Central memory CD8-positive, alpha-beta T cell (primary cell): ENCODE measurements at regions not wholly inside any gene's neighbourhood (a gene's known extent, or its start where the extent isn't known, plus 50 kb on each side); places are given as distances from the start of the nearest gene placed in this dataset.
"Not testable (repeated sequence)": the region's sequence is repeated elsewhere in the genome, so short reads cannot be mapped to it uniquely, and the experiment has no call there.

Experiments
- ATAC-seq: fragments of 150-1000 bp; cut with Tn5 transposase; replicated peaks from 2 replicates; pipeline ENCODE4 v1.10.0; 2022; ENCODE audit warnings: mild to moderate bottlenecking, moderate FRiP score, moderate number of reproducible peaks; ENCODE audit not compliant: poor library complexity, severe bottlenecking; ENCODE audit errors: extremely low read depth
- DNase-seq, 2 donors: peaks; one replicate each; pipeline ENCODE4 v3.0.0; 2021; ENCODE audit warnings: low spot score in 2 of 2
- H3K27ac Mint-ChIP-seq: one replicate; pipeline ENCODE4 v1.8.0; 2022; ENCODE audit warnings: low read depth, mild to moderate bottlenecking, moderate library complexity, mixed read lengths
- H3K27me3 Mint-ChIP-seq: one replicate; pipeline ENCODE4 v1.8.0; 2022; ENCODE audit warnings: mixed read lengths
- H3K36me3 Mint-ChIP-seq: one replicate; pipeline ENCODE4 v1.8.0; 2022; ENCODE audit warnings: mild to moderate bottlenecking, moderate library complexity, mixed read lengths; ENCODE audit not compliant: insufficient read depth
- H3K4me1 Mint-ChIP-seq: one replicate; pipeline ENCODE4 v1.8.0; 2022; ENCODE audit warnings: mixed read lengths
- H3K4me3 Mint-ChIP-seq: one replicate; pipeline ENCODE4 v1.8.0; 2022; ENCODE audit warnings: mild to moderate bottlenecking, moderate library complexity, mixed read lengths
- H3K9me3 Mint-ChIP-seq: one replicate; pipeline ENCODE4 v1.8.0; 2022; ENCODE audit warnings: mixed read lengths

DNA sequence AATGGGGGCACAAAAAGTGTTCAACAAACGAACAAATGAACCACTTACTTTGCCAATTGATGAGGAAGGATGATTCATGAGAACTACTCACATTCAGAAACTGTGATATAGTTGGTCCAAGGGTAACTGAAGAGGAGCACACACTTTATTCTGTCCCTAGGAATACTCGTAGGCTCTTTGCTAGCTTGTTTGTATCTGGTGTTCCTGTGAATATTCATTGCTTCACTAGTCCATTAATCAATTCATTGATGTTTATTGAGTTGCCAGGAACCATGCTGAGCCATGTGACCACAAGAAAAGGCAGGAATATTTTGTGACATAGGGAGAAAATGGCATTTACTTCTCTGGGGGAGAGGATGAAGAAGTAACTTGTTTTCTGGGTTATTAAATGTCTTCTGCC, 338.3 kb downstream of the IL20RB start:
- H3K27ac Mint-ChIP-seq, result no peak overlapping the region
- ATAC-seq, result no peak
- H3K4me1 Mint-ChIP-seq, result no peaks in the 10 kb centered on the region
- no peak overlapping the region for H3K4me3 Mint-ChIP-seq
- H3K9me3 Mint-ChIP-seq, result no peaks in the 10 kb centered on the region
- no peaks in the 10 kb centered on the region for H3K36me3 Mint-ChIP-seq
- H3K27me3 Mint-ChIP-seq, result no peaks in the 10 kb centered on the region
- DNase-seq, result no peak

DNA sequence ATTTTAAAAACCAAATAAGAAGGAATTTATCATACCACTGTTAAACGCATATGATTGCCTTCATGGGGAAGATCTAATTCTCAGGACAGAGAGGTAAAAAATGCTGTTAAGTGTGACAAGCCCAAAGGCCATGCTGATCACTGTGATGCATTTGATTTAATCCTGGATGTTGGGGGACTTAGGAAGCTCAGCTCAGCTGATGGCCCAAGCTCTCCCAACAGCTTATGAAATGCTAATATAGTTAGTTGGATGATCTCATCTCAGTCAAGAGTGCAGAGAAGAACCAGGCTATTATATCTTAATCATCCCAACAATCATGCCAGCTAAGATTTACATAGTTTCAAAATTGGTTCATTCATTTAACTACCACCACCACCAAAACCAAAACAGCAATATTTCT, 340.0 kb downstream of the IL20RB start:
- Mint-ChIP-seq H3K27me3 (no peaks in the 10 kb centered on the region), H3K36me3 (no peaks in the 10 kb centered on the region), H3K27ac (no peak overlapping the region), H3K9me3 (no peaks in the 10 kb centered on the region), H3K4me1 (no peaks in the 10 kb centered on the region), H3K4me3 (no peak overlapping the region)
- ATAC-seq (no peak), DNase-seq (no peak)

DNA sequence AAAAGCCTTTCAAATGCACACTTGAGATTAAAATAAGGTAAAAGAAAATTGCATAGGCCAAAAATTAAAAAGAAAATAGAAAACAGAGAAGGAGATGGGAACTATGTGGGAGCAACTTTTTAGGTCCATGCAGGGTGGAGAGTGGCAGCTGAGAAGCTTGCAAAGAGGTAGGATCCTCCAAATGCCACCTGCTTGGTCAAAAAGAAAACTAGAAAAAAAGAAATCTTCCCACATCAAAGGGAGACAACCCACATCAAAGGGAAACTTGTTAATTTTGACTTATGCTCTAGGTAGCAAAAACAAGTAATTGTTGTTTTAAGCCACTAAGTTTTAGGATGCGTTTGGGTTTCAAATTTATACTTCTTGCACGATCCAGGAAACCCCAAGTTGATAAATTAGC, 342.9 kb downstream of the IL20RB start:
- ATAC-seq, result no peak
- no peaks in the 10 kb centered on the region for H3K36me3 Mint-ChIP-seq
- no peak overlapping the region for H3K27ac Mint-ChIP-seq

GRCh38 chr3:137304313-137305056, 346.7 kb downstream of the IL20RB start:
- Mint-ChIP-seq H3K27me3 (no peaks in the 10 kb centered on the region), H3K9me3 (no peaks in the 10 kb centered on the region), H3K36me3 (no peaks in the 10 kb centered on the region), H3K27ac (no peak overlapping the region), H3K4me1 (no peaks in the 10 kb centered on the region), H3K4me3 (no peak overlapping the region)
- DNase-seq, result no peak
- no peak for ATAC-seq

More for the DNA sequence above, 342.9 kb downstream of the IL20RB start:
- H3K4me3 Mint-ChIP-seq, result no peak overlapping the region
- DNase-seq, result no peak
- H3K9me3 Mint-ChIP-seq, result no peaks in the 10 kb centered on the region
- H3K4me1 Mint-ChIP-seq, result no peaks in the 10 kb centered on the region
- H3K27me3 Mint-ChIP-seq, result no peaks in the 10 kb centered on the region

- no peaks in the 10 kb centered on the region for H3K27me3 Mint-ChIP-seq
- no peak overlapping the region for H3K27ac Mint-ChIP-seq
- H3K4me1 Mint-ChIP-seq, result no peaks in the 10 kb centered on the region
- no peak overlapping the region for H3K4me3 Mint-ChIP-seq
- ATAC-seq, result no peak
- peaks cover 16% of the 10 kb centered on the region for H3K9me3 Mint-ChIP-seq
- H3K36me3 Mint-ChIP-seq, result no peaks in the 10 kb centered on the region
- DNase-seq, result no peak
Observed at GRCh38 chr3:137324114-137324513, 366.3 kb downstream of the IL20RB start.

DNA sequence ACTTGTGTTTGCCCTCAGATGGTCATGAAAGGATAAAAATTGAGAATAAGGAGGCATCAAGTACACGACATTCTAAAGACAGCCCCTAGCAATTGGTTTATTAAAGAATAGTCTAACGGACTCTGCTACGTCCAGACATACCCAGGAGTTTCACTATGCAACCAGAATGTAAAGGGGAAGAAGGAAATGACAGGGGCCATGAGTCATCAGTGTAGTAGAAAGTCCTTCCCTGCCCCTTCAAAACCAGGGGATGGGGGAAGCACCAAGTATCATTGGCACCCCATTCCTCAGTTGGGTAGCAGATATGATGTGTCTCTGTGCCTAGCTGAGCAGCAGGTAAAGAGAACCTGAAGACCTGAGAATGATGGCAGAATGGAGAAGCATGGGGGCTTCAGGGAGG, 367.4 kb downstream of the IL20RB start:
- H3K27ac Mint-ChIP-seq, result no peak overlapping the region
- no peaks in the 10 kb centered on the region for H3K27me3 Mint-ChIP-seq
- no peak for ATAC-seq
- peaks cover 21% of the 10 kb centered on the region for H3K9me3 Mint-ChIP-seq
- H3K4me3 Mint-ChIP-seq, result no peak overlapping the region
- no peaks in the 10 kb centered on the region for H3K4me1 Mint-ChIP-seq
- no peak for DNase-seq
- H3K36me3 Mint-ChIP-seq, result no peaks in the 10 kb centered on the region

DNA sequence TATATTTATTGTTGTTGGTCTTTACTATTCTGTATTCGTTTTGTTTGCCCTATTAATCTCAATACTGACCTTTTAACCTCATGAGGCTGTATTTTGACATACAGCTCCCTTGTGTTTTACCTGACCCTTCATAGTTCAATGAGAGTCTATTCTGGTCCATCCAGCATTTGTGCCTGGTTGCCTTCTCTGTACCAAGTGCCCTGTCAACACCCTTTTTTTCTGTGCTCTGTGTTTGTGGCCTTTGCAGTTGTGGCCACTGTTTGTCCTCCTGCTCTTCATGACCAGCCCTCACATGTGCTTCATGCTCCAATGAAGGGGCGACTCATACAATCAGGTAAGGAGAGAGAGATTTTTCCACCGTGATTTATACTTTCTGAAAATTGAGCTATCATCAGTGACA, 368.2 kb downstream of the IL20RB start:
- no peak overlapping the region for H3K4me3 Mint-ChIP-seq
- DNase-seq (no peak), ATAC-seq (no peak)
- H3K4me1 Mint-ChIP-seq, result no peaks in the 10 kb centered on the region
- H3K27ac Mint-ChIP-seq, result no peak overlapping the region
- peaks cover 24% of the 10 kb centered on the region for H3K9me3 Mint-ChIP-seq
- no peaks in the 10 kb centered on the region for H3K36me3 Mint-ChIP-seq
- H3K27me3 Mint-ChIP-seq, result no peaks in the 10 kb centered on the region

DNA sequence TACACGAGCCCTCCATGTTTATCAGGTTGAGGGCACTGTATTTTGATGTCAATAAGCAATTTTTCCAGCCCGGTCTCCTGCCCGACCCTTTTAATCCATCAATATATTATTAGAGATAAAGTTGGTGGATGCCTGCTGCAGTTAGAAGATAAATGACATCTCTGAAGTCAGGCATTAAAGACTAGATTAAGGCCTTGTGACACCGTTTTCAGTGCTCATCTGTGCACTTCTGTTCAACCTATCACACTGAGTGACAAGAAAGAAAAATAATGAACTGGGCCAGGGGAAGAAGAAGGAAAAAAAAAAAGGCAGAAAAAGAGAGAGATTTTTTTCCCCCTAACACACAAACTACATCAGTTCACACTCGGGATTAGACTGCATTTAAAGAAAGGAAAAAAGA, 371.8 kb downstream of the IL20RB start:
- peaks cover 27% of the 10 kb centered on the region for H3K9me3 Mint-ChIP-seq
- ATAC-seq (no peak), DNase-seq (no peak)
- H3K27ac Mint-ChIP-seq, result no peak overlapping the region
- H3K27me3 Mint-ChIP-seq, result no peaks in the 10 kb centered on the region
- no peak overlapping the region for H3K4me3 Mint-ChIP-seq
- no peaks in the 10 kb centered on the region for H3K4me1 Mint-ChIP-seq
- no peaks in the 10 kb centered on the region for H3K36me3 Mint-ChIP-seq

DNA sequence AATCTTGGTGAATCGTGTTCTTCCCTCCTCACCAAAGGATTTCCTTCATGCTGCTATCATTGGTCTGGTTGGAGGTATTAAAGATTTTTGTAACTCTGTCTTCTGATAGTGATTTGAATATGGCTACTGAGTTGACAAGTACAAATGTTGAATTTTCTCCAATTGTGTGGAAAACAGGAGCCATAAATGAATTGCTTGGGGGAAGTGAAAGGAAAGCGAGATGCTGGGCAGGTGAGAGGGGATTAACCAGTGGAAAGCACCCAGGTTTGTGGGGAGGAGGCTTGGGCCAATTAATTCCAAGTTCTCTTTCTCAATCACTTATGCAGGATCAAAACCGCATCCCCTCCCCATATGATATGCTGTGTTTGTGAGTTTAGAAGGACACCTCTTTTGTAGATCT, 372.5 kb downstream of the IL20RB start:
- ATAC-seq (no peak), DNase-seq (no peak)
- H3K27me3 Mint-ChIP-seq, result no peaks in the 10 kb centered on the region
- H3K4me3 Mint-ChIP-seq, result no peak overlapping the region
- H3K9me3 Mint-ChIP-seq, result peaks cover 24% of the 10 kb centered on the region
- no peaks in the 10 kb centered on the region for H3K36me3 Mint-ChIP-seq
- H3K4me1 Mint-ChIP-seq, result no peaks in the 10 kb centered on the region
- H3K27ac Mint-ChIP-seq, result no peak overlapping the region

DNA sequence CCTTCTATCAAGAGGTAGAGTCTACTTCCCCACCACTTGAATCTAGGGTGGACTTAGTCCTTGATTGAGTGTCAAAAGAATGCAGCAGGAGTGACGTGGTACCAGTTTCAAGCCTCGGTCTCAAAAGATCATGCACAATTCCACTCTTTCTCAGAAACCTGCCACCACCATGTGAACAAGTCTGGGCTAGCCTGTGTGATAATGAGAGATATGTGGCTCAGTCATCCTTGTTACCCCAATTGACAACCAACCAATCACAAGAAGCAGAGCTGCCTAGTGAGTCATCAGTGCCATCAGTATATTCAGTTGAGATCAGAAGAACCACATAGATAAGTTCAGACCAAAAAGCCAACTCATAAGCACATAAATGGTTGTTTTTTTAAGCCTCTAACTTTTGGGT, 374.5 kb downstream of the IL20RB start:
- Mint-ChIP-seq H3K4me1 (no peaks in the 10 kb centered on the region), H3K36me3 (no peaks in the 10 kb centered on the region), H3K4me3 (no peak overlapping the region), H3K9me3 (peaks cover 18% of the 10 kb centered on the region), H3K27me3 (no peaks in the 10 kb centered on the region), H3K27ac (no peak overlapping the region)
- ATAC-seq (no peak), DNase-seq (no peak)

GRCh38 chr3:137335478-137335877, 377.7 kb downstream of the IL20RB start:
- no peaks in the 10 kb centered on the region for H3K4me1 Mint-ChIP-seq
- H3K27me3 Mint-ChIP-seq, result no peaks in the 10 kb centered on the region
- H3K4me3 Mint-ChIP-seq, result no peak overlapping the region
- DNase-seq (no peak), ATAC-seq (no peak)
- no peak overlapping the region for H3K27ac Mint-ChIP-seq
- no peaks in the 10 kb centered on the region for H3K36me3 Mint-ChIP-seq
- H3K9me3 Mint-ChIP-seq, result peaks cover 20% of the 10 kb centered on the region

- not testable (repeated sequence) for H3K4me1 Mint-ChIP-seq, H3K4me3 Mint-ChIP-seq
Observed at GRCh38 chr3:137338400-137338799, 380.6 kb downstream of the IL20RB start.

DNA sequence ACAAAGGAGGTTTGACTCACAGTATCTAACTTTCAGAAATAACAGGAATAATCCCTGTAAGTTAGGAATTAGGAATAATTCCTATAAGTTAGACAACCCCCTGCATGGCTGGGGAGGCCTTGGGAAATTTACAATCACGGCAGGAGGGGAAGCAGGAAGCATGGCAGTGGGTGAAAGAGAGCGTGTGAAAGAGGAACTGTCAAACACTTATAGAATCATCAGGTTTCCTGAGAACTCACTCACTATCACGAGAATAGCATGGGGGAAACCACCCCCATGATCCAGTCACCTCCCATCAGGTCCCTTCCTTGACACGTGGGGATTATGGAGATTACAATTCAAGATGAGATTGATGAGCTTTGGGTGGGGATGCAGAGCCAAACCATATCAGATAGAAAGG, 385.5 kb downstream of the IL20RB start:
- ATAC-seq, result no peak
- Mint-ChIP-seq H3K27me3 (no peaks in the 10 kb centered on the region), H3K4me1 (no peaks in the 10 kb centered on the region), H3K36me3 (no peaks in the 10 kb centered on the region), H3K9me3 (no peaks in the 10 kb centered on the region), H3K4me3 (no peak overlapping the region), H3K27ac (no peak overlapping the region)
- no peak for DNase-seq

More at GRCh38 chr3:137338400-137338799, 380.6 kb downstream of the IL20RB start:
- DNase-seq, ATAC-seq, H3K27ac Mint-ChIP-seq, H3K36me3 Mint-ChIP-seq, H3K27me3 Mint-ChIP-seq: not testable (repeated sequence)
- H3K9me3 Mint-ChIP-seq, result peaks cover 12% of the 10 kb centered on the region
